MCF 10A (cell line): ENCODE measurements at regions not wholly inside any gene's neighbourhood (a gene's known extent, or its start where the extent isn't known, plus 50 kb on each side); places are given as distances from the start of the nearest gene placed in this dataset.

Source experiments
- BruUV-seq: library from RNA; stranded (reverse); fragments of 400-500 nt; replicated peaks from 2 replicates; lab custom pipeline; 2021; lab: Mats Ljungman, UMichigan
- CTCF ChIA-PET: fragments of 300-600 bp; sonication (Branson Sonifier 250); formaldehyde crosslinking; extraction: SDS; loops from one replicate; lab custom pipeline; 2021; ENCODE audit warnings: antibody characterized with exemption, inconsistent platforms; lab: Yijun Ruan, JAX
- POLR2A ChIA-PET: fragments of 300-600, 350-650 bp; sonication (Branson Sonifier 250); formaldehyde crosslinking; extraction: SDS; loops from one replicate; lab custom pipeline; 2020; ENCODE audit warnings: antibody characterized with exemption, inconsistent platforms; lab: Yijun Ruan, JAX
- DNase-seq: peaks from one replicate; pipeline ENCODE4 v3.0.0-alpha.2; 2018; ENCODE audit not compliant: unreplicated experiment
- H3K27ac Mint-ChIP-seq: one replicate; pipeline ENCODE4 v1.8.0; 2022; ENCODE audit warnings: mild to moderate bottlenecking, low read depth, mixed read lengths; ENCODE audit not compliant: unreplicated experiment
- H3K27me3 Mint-ChIP-seq: one replicate; pipeline ENCODE4 v1.8.0; 2022; ENCODE audit warnings: mixed read lengths; ENCODE audit not compliant: insufficient read depth, unreplicated experiment
- H3K36me3 Mint-ChIP-seq: one replicate; pipeline ENCODE4 v1.8.0; 2022; ENCODE audit warnings: mild to moderate bottlenecking, moderate library complexity, mixed read lengths; ENCODE audit not compliant: insufficient read depth, unreplicated experiment
- H3K4me1 Mint-ChIP-seq: one replicate; pipeline ENCODE4 v1.8.0; 2022; ENCODE audit warnings: mixed read lengths; ENCODE audit not compliant: insufficient read depth, unreplicated experiment
- H3K4me3 Mint-ChIP-seq: one replicate; pipeline ENCODE4 v1.8.0; 2022; ENCODE audit warnings: mild to moderate bottlenecking, moderate library complexity, mixed read lengths; ENCODE audit not compliant: unreplicated experiment
- H3K9me3 Mint-ChIP-seq: one replicate; pipeline ENCODE4 v1.8.0; 2022; ENCODE audit warnings: mixed read lengths; ENCODE audit not compliant: unreplicated experiment
- intact Hi-C: fragments of 100-400 bp; cut with micrococcal nuclease; formaldehyde crosslinking; loops from 2 replicates; pipeline ENCODE4 v1.14.1; 2022
- TF ChIP-seq, protein P1 (sequence below): fragments of 200-600 bp; IDR thresholded peaks from one replicate; pipeline ENCODE4 v1.8.0; 2022; ENCODE audit warnings: antibody characterized with exemption, mild to moderate bottlenecking; ENCODE audit not compliant: unreplicated experiment

DNA sequence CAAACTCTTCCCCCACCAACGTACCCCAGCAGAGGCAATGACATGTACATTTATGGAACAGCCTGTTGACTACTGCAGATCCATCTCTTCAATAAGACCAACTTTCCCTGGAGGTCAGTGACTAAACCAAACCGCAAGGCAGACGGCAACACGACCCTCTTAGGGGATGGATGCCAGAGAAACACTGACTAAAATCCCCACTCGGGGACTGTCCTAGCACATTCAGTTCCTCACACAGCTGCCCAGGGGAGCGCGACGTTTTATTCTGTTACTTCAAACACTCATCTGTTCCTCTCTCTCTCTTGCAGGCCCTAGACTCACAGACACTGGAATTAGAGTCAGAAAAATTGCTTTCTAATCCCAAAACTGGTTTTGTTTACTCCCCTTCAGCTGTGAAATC lies 146.5 kb upstream of the PRSS1 start:
- TF ChIP-seq, protein P1, sequence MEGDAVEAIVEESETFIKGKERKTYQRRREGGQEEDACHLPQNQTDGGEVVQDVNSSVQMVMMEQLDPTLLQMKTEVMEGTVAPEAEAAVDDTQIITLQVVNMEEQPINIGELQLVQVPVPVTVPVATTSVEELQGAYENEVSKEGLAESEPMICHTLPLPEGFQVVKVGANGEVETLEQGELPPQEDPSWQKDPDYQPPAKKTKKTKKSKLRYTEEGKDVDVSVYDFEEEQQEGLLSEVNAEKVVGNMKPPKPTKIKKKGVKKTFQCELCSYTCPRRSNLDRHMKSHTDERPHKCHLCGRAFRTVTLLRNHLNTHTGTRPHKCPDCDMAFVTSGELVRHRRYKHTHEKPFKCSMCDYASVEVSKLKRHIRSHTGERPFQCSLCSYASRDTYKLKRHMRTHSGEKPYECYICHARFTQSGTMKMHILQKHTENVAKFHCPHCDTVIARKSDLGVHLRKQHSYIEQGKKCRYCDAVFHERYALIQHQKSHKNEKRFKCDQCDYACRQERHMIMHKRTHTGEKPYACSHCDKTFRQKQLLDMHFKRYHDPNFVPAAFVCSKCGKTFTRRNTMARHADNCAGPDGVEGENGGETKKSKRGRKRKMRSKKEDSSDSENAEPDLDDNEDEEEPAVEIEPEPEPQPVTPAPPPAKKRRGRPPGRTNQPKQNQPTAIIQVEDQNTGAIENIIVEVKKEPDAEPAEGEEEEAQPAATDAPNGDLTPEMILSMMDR, result no peak
- ChIA-PET CTCF (interaction anchor here (0.6 to 7.9 kb wide), 15 partner anchors 13 to 1949 kb away, joined by 3 to 92 read pairs (median 6); no protein-coding TSS in a partner anchor), POLR2A (interaction anchor here (0.9 kb wide), 1 partner anchor 181 kb away, joined by 3 read pairs; no protein-coding TSS in a partner anchor)
- intact Hi-C loops, result loop anchor here (5.0 kb wide), 1 partner anchor 45 kb away; no protein-coding TSS in a partner anchor
- no TSS peak for BruUV-seq
- no peak for DNase-seq
- Mint-ChIP-seq H3K9me3 (no peaks in the 10 kb centered on the region), H3K27me3 (no peaks in the 10 kb centered on the region), H3K4me1 (peaks cover 14% of the 10 kb centered on the region), H3K36me3 (no peaks in the 10 kb centered on the region), H3K4me3 (no peak overlapping the region), H3K27ac (no peak overlapping the region)

DNA sequence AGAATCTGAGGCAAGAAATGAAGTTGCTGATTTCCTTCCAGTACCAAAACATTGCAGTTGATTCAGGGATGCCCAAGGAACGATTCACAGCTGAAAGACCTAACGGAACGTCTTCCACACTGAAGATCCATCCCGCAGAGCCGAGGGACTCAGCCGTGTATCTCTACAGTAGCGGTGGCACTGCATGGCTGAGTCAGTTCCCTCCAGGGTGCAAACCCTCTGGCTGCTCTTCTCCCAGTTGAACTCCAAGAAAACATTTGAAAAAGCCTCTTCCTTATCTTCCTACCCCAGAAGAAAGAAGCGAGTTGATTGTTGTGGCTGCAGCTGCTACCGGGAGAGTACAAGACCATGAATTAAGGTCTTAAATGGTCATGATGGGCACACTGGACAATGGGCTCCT lies 147.1 kb upstream of the PRSS1 start:
- no peaks in the 10 kb centered on the region for H3K36me3 Mint-ChIP-seq
- intact Hi-C loops, result loop anchor here (5.0 kb wide), 1 partner anchor 45 kb away; no protein-coding TSS in a partner anchor
- H3K27me3 Mint-ChIP-seq, result no peaks in the 10 kb centered on the region
- DNase-seq, result no peak
- POLR2A ChIA-PET, result interaction anchor here (0.9 kb wide), 1 partner anchor 181 kb away, joined by 3 read pairs; no protein-coding TSS in a partner anchor
- no TSS peak for BruUV-seq
- no peak overlapping the region for H3K4me3 Mint-ChIP-seq
- TF ChIP-seq, protein P1, result no peak
- CTCF ChIA-PET, result interaction anchor here (0.6 to 7.9 kb wide), 8 partner anchors 12 to 234 kb away, joined by 3 to 92 read pairs (median 5); no protein-coding TSS in a partner anchor
- H3K9me3 Mint-ChIP-seq, result no peaks in the 10 kb centered on the region
- no peak overlapping the region for H3K27ac Mint-ChIP-seq
- peaks cover 9% of the 10 kb centered on the region for H3K4me1 Mint-ChIP-seq

DNA sequence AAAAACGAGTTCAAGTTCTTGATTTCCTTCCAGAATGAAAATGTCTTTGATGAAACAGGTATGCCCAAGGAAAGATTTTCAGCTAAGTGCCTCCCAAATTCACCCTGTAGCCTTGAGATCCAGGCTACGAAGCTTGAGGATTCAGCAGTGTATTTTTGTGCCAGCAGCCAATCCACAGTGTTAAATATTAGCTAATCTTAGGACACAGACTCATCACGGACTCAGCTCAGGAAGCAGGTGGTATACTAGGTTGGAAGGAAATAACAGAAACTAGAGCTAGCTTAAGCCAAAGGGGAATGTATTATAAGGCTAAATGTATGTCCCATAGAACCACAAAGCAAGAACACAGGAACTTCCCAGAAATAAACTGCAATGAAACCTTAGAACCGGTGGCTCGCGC lies 151.0 kb upstream of the PRSS1 start:
- Mint-ChIP-seq H3K27ac (no peak overlapping the region), H3K27me3 (no peaks in the 10 kb centered on the region), H3K4me1 (no peaks in the 10 kb centered on the region), H3K9me3 (no peaks in the 10 kb centered on the region), H3K4me3 (no peak overlapping the region), H3K36me3 (no peaks in the 10 kb centered on the region)
- ChIA-PET CTCF (interaction anchor here (1.0 to 3.2 kb wide), 4 partner anchors 11 to 214 kb away, joined by 3 to 18 read pairs (median 15); no protein-coding TSS in a partner anchor), POLR2A (interaction anchor here (1.2 kb wide), 1 partner anchor 13 kb away, joined by 3 read pairs; no protein-coding TSS in a partner anchor)
- intact Hi-C loops, result no loop called here
- no peak for DNase-seq
- TF ChIP-seq, protein P1, result no peak
- no TSS peak for BruUV-seq

DNA sequence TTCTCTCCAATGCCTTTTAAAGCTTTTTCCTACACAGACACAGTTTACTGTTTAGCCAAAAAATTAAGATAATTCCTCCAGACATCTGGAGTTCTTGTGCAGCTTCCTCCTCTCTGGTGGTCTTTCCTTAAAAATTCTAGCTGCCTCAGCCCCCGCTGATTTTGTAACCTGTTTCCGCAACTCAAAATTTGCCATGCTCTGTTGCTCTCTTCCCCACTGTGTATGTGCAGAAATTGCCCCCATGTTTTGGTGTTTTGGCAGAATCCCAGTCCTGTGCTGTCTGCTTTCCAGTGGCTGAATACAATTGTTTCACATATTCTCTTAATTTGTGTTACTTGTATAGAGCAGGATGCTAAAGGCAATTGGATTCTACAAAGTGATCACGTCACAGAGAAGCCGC lies 151.7 kb upstream of the PRSS1 start:
- BruUV-seq, result no TSS peak
- Mint-ChIP-seq H3K27me3 (no peaks in the 10 kb centered on the region), H3K36me3 (no peaks in the 10 kb centered on the region), H3K9me3 (no peaks in the 10 kb centered on the region), H3K4me1 (no peaks in the 10 kb centered on the region), H3K27ac (no peak overlapping the region), H3K4me3 (no peak overlapping the region)
- no peak for DNase-seq
- POLR2A ChIA-PET, result interaction anchor here (1.2 to 1.4 kb wide), 2 partner anchors 10 to 12 kb away, joined by 3 to 4 read pairs; no protein-coding TSS in a partner anchor
- TF ChIP-seq, protein P1, result no peak
- intact Hi-C loops, result no loop called here
- CTCF ChIA-PET, result interaction anchor here (0.6 to 3.2 kb wide), 8 partner anchors 10 to 254 kb away, joined by 3 to 18 read pairs (median 4); no protein-coding TSS in a partner anchor
